HG02678 (cell line): ENCODE measurements at regions not wholly inside any gene's neighbourhood (a gene's known extent, or its start where the extent isn't known, plus 50 kb on each side); places are given as distances from the start of the nearest gene placed in this dataset.

Source experiments
- ATAC-seq: cut with Tn5 transposase; IDR thresholded peaks from one replicate; pipeline ENCODE4 v1.9.1; 2021; ENCODE audit warnings: mild to moderate bottlenecking, moderate library complexity; ENCODE audit not compliant: unreplicated experiment

- ATAC-seq = no peak
These were observed 141.6 kb upstream of the MAX start for GRCh38 chr14:65243766-65244442.

GRCh38 chr14:65249471-65250161 lies 147.3 kb upstream of the MAX start:
- no peak for ATAC-seq

GRCh38 chr14:65250162-65250495 lies 147.8 kb upstream of the MAX start:
- no peak for ATAC-seq

GRCh38 chr14:65251213-65251612 lies 148.9 kb upstream of the MAX start:
- ATAC-seq = no peak

- no peak for ATAC-seq
These were observed 150.4 kb upstream of the MAX start for GRCh38 chr14:65252482-65253255.

- ATAC-seq = no peak
These were observed 152.8 kb upstream of the MAX start for GRCh38 chr14:65255029-65255545.

GRCh38 chr14:65255583-65256461 lies 153.5 kb upstream of the MAX start:
- no peak for ATAC-seq

GRCh38 chr14:65256714-65257113 lies 154.4 kb upstream of the MAX start:
- no peak for ATAC-seq

GRCh38 chr14:65257425-65257824 lies 155.1 kb upstream of the FUT8 start:
- no peak for ATAC-seq

- ATAC-seq = no peak
These were observed 154.1 kb upstream of the FUT8 start for GRCh38 chr14:65258391-65258790.

- no peak for ATAC-seq
These were observed 153.5 kb upstream of the FUT8 start for GRCh38 chr14:65259000-65259399.

GRCh38 chr14:65260786-65261185 lies 151.7 kb upstream of the FUT8 start:
- ATAC-seq = no peak

- no peak for ATAC-seq
These were observed 151.1 kb upstream of the FUT8 start for GRCh38 chr14:65261425-65261920.

- ATAC-seq = no peak
These were observed 150.6 kb upstream of the FUT8 start for GRCh38 chr14:65261946-65262345.

GRCh38 chr14:65263177-65263788 lies 149.2 kb upstream of the FUT8 start:
- no peak for ATAC-seq

- ATAC-seq = no peak
These were observed 144.7 kb upstream of the FUT8 start for GRCh38 chr14:65267856-65268255.

GRCh38 chr14:65268594-65268993 lies 143.9 kb upstream of the FUT8 start:
- no peak for ATAC-seq

GRCh38 chr14:65269732-65270131 lies 142.8 kb upstream of the FUT8 start:
- no peak for ATAC-seq

GRCh38 chr14:65277027-65277426 lies 135.5 kb upstream of the FUT8 start:
- ATAC-seq = no peak

- no peak for ATAC-seq
These were observed 134.8 kb upstream of the FUT8 start for GRCh38 chr14:65277580-65278270.
